Effector memory CD8-positive, alpha-beta T cell (primary cell): ENCODE measurements at regions not wholly inside any gene's neighbourhood (a gene's known extent, or its start where the extent isn't known, plus 50 kb on each side); places are given as distances from the start of the nearest gene placed in this dataset.

Experiments used
- ATAC-seq: fragments of 150-1000 bp; cut with Tn5 transposase; replicated peaks from 2 replicates; pipeline ENCODE4 v1.10.0; 2021; ENCODE audit warnings: mild to moderate bottlenecking, moderate library complexity
- DNase-seq, 3 experiments: peaks; one replicate each; pipeline ENCODE4 v3.0.0; 2021
- H3K27ac Mint-ChIP-seq, 2 donors: one replicate each; pipeline ENCODE4 v1.8.0; 2022; ENCODE audit warnings: mild to moderate bottlenecking in 2 of 2, mixed read lengths in 2 of 2, moderate library complexity in 2 of 2
- H3K27me3 Mint-ChIP-seq, 2 donors: one replicate each; pipeline ENCODE4 v1.8.0; 2022; ENCODE audit warnings: mixed read lengths in 2 of 2
- H3K36me3 Mint-ChIP-seq: one replicate; pipeline ENCODE4 v1.8.0; 2022; ENCODE audit warnings: mild to moderate bottlenecking, moderate library complexity, mixed read lengths; ENCODE audit not compliant: insufficient read depth
- H3K4me1 Mint-ChIP-seq, 2 donors: one replicate each; pipeline ENCODE4 v1.8.0; 2022; ENCODE audit warnings: low read depth in 2 of 2, mixed read lengths in 2 of 2
- H3K4me3 Mint-ChIP-seq, 2 donors: one replicate each; pipeline ENCODE4 v1.8.0; 2022; ENCODE audit warnings: mild to moderate bottlenecking in 2 of 2, mixed read lengths in 2 of 2, moderate library complexity in 2 of 2
- H3K9me3 Mint-ChIP-seq, 2 donors: one replicate each; pipeline ENCODE4 v1.8.0; 2022; ENCODE audit warnings: mixed read lengths in 2 of 2

DNA sequence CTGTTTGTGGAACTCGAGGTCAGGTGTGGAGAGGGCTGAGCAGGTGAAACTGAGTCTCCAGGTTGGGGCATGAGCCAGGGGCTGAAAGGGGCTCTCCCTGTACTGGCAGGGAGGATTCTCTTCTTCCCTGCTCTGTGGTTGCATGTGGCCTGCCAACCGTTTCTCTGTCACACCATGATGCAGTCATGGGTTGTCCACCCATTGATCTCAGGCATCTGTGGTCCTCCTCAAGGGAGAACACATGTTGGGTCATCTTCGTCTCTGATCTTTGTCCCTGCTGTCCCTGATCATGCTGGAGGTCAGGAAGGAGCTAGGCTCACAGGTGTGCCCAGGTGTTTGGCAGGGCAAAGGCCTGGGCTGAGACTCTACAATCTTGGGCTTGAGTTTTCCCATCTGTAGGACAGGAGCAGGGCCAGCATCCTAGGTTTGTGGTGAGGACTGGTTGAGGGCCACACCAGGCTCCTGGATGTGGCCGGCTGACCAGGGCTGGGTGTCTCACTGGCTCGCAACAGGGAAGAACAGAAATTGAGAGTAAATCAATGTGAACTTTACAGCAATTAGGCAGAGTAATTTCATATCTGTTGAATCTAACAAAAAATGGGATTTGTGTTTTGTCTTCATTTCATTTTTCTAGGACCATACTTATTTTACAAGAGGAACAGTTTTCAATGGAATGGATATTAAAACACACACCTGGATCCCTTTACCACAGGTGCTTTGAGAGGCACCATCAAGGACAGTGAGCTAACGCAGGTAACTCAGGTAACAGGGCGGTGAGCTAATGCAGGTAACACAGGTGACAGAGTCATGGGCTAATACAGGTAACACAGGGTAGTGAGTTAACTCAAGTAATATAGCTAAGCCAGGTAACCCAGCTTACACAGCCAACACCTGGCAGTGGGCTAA lies 58.5 kb upstream of the IGFBP3 start:
- no peaks in the 10 kb centered on the region for H3K36me3 Mint-ChIP-seq
- ATAC-seq = no peak
- peaks cover 2 to 6% of the 10 kb centered on the region in 2 donors for H3K9me3 Mint-ChIP-seq
- H3K27ac Mint-ChIP-seq = no peak overlapping the region
- H3K27me3 Mint-ChIP-seq = peaks cover 0 to 5% of the 10 kb centered on the region in 2 donors
- H3K4me3 Mint-ChIP-seq = no peak overlapping the region
- no peaks in the 10 kb centered on the region for H3K4me1 Mint-ChIP-seq
- no peak for DNase-seq

DNA sequence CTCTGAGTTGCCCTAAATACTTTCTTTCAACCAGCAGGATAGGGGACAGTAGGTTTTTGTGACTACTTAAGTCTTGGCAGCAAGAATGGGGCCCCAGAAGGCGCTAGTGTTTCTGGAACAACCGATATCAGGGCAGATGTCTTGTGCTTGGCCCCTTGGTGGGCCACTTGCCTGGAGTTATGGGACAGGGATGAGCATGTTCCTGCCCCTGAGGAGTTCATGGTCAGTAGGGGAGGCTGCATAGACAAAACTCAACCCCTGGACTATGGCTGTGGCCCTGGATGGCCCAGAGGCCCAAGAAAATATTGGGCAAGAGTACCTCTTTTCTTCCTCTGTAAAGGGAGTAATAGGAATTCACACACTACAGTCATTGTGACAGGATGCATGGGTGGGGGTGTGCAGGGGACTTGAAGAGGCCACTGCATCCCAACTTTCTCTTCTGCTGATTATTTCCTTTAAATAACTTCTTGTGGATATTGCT lies 57.7 kb upstream of the IGFBP3 start:
- ATAC-seq (no peak), DNase-seq (no peak)
- no peak overlapping the region for H3K4me3 Mint-ChIP-seq
- no peaks in the 10 kb centered on the region for H3K36me3 Mint-ChIP-seq
- peaks cover 2 to 6% of the 10 kb centered on the region in 2 donors for H3K9me3 Mint-ChIP-seq
- H3K4me1 Mint-ChIP-seq = no peaks in the 10 kb centered on the region
- no peak overlapping the region for H3K27ac Mint-ChIP-seq
- peaks cover 0 to 11% of the 10 kb centered on the region in 2 donors for H3K27me3 Mint-ChIP-seq

DNA sequence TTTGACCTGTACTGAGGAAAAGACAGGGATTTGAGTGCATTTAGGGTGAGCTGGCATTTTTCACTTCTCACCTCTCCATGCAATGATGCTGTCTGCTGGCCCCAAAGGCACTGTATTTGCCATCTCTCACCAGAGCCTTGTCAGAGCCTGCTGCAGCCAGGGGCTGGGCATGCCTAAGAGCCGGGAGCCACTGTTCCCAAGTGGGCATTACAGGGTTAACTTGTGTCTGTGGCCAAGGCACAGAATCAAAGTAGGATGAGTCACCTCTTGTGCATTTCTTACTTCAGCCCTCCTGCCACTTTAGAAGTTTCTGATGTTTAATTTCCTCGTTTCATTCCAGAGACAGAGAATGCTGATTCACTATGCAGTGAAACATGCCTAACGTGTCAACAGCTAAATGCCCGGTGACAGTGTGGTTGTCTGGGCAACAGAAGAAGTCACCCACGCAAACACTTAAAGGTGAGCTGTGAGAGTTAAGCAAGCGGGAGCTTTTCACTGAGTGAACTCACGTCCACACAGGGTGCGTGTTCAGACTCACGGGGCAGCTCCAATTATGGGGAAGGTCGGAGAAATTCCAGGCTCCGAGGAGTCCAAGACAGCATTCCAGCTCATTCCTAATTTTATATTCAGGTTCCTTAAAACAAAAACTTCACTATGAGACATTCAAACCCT lies 57.1 kb upstream of the IGFBP3 start:
- ATAC-seq = no peak
- Mint-ChIP-seq H3K27ac (no peak overlapping the region), H3K36me3 (no peaks in the 10 kb centered on the region), H3K4me1 (no peaks in the 10 kb centered on the region), H3K9me3 (peaks cover 2 to 6% of the 10 kb centered on the region in 2 donors), H3K27me3 (peaks cover 0 to 11% of the 10 kb centered on the region in 2 donors), H3K4me3 (no peak overlapping the region)
- DNase-seq = no peak

DNA sequence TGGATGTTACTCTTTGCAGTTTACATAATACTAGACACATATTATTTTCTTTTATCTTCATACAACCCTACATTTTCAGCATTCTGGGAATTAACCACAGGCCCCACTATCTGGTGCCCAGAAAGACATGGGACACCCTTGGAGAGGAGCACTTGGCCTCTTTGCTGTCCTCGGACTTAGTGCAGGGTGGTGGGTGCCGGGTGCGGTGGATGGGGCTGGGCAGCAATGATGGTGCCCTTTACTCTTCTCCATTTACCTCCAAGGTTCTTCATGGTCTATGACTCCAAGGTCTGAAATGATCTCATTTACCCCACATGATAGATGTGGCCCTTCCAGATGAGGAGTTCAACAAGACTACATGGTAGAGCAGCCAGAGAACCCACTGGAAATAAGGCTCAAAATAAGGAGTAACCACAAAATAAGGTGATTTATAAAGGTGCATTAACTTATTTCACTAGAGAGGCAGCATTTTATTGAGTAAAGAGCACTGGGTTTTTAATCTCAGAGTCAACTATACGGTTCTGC lies 56.2 kb upstream of the IGFBP3 start:
- no peak overlapping the region for H3K4me3 Mint-ChIP-seq
- H3K27ac Mint-ChIP-seq = no peak overlapping the region
- H3K36me3 Mint-ChIP-seq = no peaks in the 10 kb centered on the region
- peaks cover 0 to 18% of the 10 kb centered on the region in 2 donors for H3K27me3 Mint-ChIP-seq
- ATAC-seq (no peak), DNase-seq (no peak)
- peaks cover 0 to 2% of the 10 kb centered on the region in 2 donors for H3K4me1 Mint-ChIP-seq
- peaks cover 2 to 6% of the 10 kb centered on the region in 2 donors for H3K9me3 Mint-ChIP-seq

DNA sequence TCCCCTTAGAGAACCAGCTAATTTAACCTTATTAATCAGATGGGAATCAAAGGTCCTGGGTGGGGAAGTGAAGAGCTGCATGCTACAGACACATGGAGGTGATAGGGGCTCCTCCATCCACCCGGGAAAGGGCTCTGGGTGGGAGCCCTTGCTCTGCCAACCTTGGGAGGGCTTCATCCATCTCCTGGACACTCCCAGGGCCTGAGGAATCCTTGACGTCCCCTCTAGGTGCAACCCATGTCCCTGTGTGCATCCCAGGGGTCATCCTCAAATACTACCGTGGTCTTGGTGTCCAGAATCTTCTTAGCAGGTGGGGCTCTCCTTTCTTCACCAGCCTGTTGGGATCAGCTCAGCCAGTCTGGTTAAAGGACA lies 55.4 kb upstream of the IGFBP3 start:
- H3K9me3 Mint-ChIP-seq = peaks cover 2 to 6% of the 10 kb centered on the region in 2 donors
- H3K36me3 Mint-ChIP-seq = no peaks in the 10 kb centered on the region
- peaks cover 0 to 18% of the 10 kb centered on the region in 2 donors for H3K27me3 Mint-ChIP-seq
- no peak overlapping the region for H3K4me3 Mint-ChIP-seq
- no peak for ATAC-seq
- H3K27ac Mint-ChIP-seq = no peak overlapping the region
- peaks cover 0 to 2% of the 10 kb centered on the region in 2 donors for H3K4me1 Mint-ChIP-seq
- DNase-seq = no peak

DNA sequence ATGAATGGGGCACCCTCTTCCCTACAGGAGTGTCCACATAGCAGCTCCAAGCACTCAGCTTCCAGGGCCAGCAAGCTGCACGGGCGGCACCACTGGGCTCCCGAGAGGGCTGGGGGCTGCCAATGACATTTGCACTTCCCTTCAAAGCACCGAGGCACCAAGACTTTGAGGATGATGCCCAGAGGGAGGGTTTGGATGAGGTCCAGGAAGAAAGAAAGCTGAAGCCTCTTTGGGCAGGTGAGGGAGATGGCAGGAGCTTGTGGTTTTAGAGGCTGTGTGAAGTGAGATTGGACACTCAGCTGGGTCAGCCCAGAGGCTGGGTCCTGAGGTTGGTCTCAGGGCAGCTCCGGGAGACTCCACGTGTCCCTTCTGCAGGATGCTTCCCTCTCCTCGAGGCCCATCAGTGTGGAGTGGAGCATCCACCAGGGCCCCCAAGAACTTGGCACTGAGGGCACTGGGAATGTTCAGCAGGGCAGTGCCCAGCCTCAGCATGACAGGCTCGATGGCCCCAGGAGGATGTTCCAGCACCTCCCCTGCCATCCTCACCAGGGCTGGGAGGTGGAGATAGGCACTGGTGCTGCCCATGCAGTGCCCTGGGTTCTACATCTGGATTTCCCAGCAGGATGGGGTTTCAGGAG lies 54.9 kb upstream of the IGFBP3 start:
- ATAC-seq (no peak), DNase-seq (no peak)
- H3K4me1 Mint-ChIP-seq = peaks cover 0 to 2% of the 10 kb centered on the region in 2 donors
- H3K4me3 Mint-ChIP-seq = no peak overlapping the region
- H3K36me3 Mint-ChIP-seq = no peaks in the 10 kb centered on the region
- H3K27ac Mint-ChIP-seq = no peak overlapping the region
- H3K9me3 Mint-ChIP-seq = peaks cover 2 to 6% of the 10 kb centered on the region in 2 donors
- peaks cover 0 to 18% of the 10 kb centered on the region in 2 donors for H3K27me3 Mint-ChIP-seq

DNA sequence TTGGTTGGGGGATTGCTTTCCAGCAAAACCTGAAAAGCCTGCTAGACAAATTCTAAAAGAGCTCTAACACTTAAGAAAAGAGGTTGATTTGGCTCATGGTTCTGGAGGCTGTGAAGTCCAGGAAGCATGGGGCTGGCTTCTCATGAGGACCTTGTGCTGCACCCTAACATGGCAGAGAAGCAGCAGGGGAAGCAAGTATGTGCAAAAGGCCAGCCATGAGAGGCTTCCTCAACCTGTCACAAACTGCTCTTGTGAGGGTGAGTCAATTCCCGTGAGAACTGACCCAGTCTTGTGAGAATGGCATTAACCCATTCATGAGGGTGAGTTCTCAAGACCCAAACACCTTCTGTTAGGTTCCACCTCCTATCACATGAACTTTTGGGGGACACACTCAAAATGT lies 54.3 kb upstream of the IGFBP3 start:
- Mint-ChIP-seq H3K4me3 (no peak overlapping the region), H3K27me3 (peaks cover 0 to 18% of the 10 kb centered on the region in 2 donors), H3K27ac (no peak overlapping the region), H3K4me1 (peaks cover 0 to 2% of the 10 kb centered on the region in 2 donors), H3K9me3 (peaks cover 4 to 6% of the 10 kb centered on the region in 2 donors), H3K36me3 (no peaks in the 10 kb centered on the region)
- ATAC-seq (no peak), DNase-seq (no peak)

DNA sequence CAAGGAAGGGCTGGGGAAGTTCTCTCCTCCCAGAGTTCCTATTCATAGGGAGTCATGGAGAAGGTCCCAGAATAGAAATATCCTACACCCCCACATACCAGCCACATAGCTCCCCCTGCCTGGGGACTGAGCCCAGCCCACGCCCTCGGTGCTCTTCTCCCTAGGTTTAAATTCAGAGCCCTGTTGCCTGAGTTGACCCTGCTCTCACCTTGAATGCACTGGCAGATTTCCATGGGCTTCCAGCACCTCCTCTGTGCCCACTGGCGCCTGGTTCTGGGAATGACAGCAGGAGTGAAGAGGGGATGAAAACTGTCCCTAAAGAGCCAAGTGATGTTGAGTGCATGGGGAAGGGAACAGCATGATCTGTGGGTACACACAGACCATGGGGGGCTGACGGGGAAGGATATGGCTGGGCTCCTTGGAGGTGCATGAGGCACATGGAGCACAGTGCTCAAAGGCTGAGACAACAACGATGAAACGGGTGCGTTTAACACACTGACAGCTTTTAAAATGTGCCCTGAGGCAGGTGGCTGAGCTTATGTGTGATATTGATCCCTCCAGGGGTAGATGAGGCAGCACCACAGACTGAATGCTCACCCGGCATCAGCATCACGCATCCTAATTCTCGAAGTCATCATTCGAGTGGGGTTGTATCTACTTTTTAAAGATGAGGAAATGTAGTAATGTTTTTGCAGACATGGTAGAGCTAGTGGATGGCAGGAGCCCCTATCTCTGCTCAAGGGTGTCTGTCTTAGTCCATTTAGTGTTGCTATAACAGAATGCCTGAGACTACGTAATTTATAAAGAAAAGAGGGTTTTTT lies 53.7 kb upstream of the IGFBP3 start:
- no peak for ATAC-seq
- H3K4me1 Mint-ChIP-seq = peaks cover 0 to 2% of the 10 kb centered on the region in 2 donors

DNA sequence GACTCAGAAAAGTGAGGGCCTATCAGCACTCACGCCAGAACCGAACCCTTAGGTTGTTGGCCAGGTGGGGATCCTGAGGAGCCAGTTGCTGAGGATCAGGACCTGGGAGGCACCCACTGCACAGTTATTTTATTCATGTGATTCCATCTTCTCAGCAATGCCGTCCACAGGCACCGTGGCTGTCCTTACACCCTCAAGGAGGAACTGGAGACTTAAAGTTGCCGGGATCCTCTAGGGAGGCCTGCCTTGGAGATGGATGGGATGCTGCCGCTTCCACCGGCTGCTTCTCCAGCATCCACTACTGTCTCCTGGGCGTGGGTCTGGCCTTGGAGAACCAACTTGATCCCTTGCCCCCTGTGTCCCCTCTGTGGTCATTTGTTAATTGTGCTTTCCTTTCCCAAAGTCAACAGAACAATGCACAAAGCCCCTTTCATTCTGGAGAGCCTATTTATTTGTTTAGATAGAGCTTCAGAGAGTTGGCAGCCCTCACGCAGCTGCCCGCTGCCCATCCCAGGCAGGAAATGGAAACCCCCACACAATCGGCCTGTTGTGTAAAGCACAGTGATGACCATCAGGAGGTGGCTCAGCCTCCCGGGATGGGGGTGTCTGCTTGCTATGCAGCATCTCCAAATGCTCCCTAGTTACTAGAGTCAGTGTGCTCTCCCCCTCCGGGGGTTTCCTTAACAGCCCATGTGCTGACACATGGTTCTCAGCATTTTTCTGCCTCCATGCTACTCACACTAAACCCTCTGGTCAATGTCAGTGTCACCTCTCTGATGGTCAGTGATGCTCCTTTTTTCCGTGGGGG lies 52.9 kb upstream of the IGFBP3 start:
- Mint-ChIP-seq H3K9me3 (peaks cover 4 to 6% of the 10 kb centered on the region in 2 donors), H3K4me3 (no peak overlapping the region), H3K36me3 (peaks cover 1% of the 10 kb centered on the region), H3K27me3 (peaks cover 0 to 18% of the 10 kb centered on the region in 2 donors), H3K27ac (no peak overlapping the region), H3K4me1 (peaks cover 0 to 2% of the 10 kb centered on the region in 2 donors)
- DNase-seq (no peak), ATAC-seq (no peak)

More for the DNA sequence above, 53.7 kb upstream of the IGFBP3 start:
- no peak overlapping the region for H3K27ac Mint-ChIP-seq
- H3K27me3 Mint-ChIP-seq = peaks cover 0 to 18% of the 10 kb centered on the region in 2 donors
- H3K4me3 Mint-ChIP-seq = no peak overlapping the region
- H3K36me3 Mint-ChIP-seq = no peaks in the 10 kb centered on the region
- peaks cover 4 to 6% of the 10 kb centered on the region in 2 donors for H3K9me3 Mint-ChIP-seq
- no peak for DNase-seq

DNA sequence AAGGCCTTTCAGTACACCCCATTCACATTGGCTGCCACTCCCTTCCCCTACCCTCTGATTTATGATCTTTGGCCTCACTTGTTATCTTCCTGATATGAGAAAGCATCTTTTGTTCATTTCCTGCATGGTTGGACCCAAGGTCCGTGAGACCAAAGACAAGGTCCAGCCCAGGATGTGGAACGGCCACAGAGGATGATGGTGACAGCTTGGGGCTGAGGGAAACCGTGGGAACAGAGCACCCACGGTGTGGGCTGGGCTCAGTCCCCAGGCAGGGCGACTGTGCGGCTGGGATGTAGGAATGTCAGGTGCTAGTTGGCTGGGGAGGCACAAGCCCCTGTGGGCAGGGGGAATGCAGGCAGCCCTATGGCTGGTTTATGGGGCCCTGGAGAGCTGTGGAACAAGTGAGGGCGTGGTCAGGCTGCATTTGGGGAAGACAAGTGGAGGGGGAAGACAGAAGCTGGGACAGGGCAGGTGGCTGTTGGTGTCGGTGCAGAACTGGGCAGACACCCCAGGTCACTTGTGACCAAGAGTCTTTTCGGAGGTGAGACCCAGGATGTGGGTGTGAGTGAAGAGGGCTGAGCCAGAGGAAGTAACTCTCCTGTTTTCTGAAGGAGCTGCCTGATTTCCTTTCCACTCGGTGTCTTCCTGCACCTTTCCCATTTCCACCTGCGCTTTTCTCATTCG lies 51.7 kb upstream of the IGFBP3 start:
- peaks cover 0 to 18% of the 10 kb centered on the region in 2 donors for H3K27me3 Mint-ChIP-seq
- ATAC-seq (no peak), DNase-seq (no peak)
- peaks cover 4 to 6% of the 10 kb centered on the region in 2 donors for H3K9me3 Mint-ChIP-seq
- H3K36me3 Mint-ChIP-seq = peaks cover 3% of the 10 kb centered on the region
- H3K4me3 Mint-ChIP-seq = no peak overlapping the region
- no peak overlapping the region for H3K27ac Mint-ChIP-seq
- peaks cover 0 to 2% of the 10 kb centered on the region in 2 donors for H3K4me1 Mint-ChIP-seq

DNA sequence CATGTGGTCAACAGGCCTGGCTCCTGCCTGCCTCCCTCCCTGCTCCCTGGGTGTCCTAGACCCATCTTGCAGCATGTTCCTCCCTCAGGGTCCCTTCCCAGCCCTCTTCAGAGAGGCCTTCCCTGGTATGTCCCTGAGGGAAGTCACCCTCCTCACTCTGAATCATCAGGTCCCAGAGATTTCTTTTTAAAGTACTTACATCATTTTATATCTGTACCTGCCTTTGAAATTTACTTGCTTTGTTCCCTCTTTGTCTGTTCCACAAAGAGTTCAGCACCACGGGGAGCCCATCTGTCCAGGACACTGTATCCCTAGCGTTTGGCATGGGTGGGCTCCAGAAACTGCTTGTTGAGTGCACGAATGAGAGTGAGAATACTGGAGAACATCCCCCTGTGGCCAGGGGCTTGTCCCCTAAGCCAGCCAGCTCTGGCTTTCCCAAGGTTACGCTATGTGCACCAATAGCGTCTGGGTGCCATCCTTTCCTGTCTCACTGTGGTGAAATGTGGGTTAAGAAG lies 50.6 kb upstream of the IGFBP3 start:
- no peak overlapping the region for H3K4me3 Mint-ChIP-seq
- DNase-seq (no peak), ATAC-seq (no peak)
- peaks cover 0 to 22% of the 10 kb centered on the region in 2 donors for H3K27me3 Mint-ChIP-seq
- peaks cover 0 to 2% of the 10 kb centered on the region in 2 donors for H3K4me1 Mint-ChIP-seq
- no peak overlapping the region for H3K27ac Mint-ChIP-seq
- H3K36me3 Mint-ChIP-seq = peaks cover 3% of the 10 kb centered on the region
- peaks cover 4 to 6% of the 10 kb centered on the region in 2 donors for H3K9me3 Mint-ChIP-seq
